ENCODE measurements at regions not wholly inside any gene's neighbourhood (a gene's known extent, or its start where the extent isn't known, plus 50 kb on each side); places are given as distances from the start of the nearest gene placed in this dataset.

GRCh38 chr16:85537331-85537788, 75.8 kb upstream of the GSE1 start:
- no peak overlapping the region for H3K4ac ChIP-seq (ENCODE audit: low read depth, low read length)
- Mint-ChIP-seq H3K36me3 (ENCODE audit: insufficient read depth in 1 of 3, low read depth in 3 of 3) (peaks cover 7 to 10% (median 8%) of the 10 kb centered on the region in 3 experiments), H3K9me3 (peaks cover 11 to 14% of the 10 kb centered on the region in 2 experiments), H3K27me3 (ENCODE audit: low read depth) (peaks cover 7% of the 10 kb centered on the region; the same call in 1 of the 2 replicates), H3K4me1 (peaks cover 17 to 24% of the 10 kb centered on the region in 2 experiments), H3K27ac (peak overlapping the region; percentile 36 to 66 (median 58); a peak in 4 of 7 replicates), H3K4me3 (no peak overlapping the region)
- H3K56ac ChIP-seq (ENCODE audit: insufficient read length, low read depth, low read length), result no peak overlapping the region
- no peaks in the 10 kb centered on the region; the same call in 1 of the 2 replicates for H3K4me1 ChIP-seq (ENCODE audit: insufficient read depth, low read length)
- no peak overlapping the region for H4K8ac ChIP-seq (replicated peaks; ENCODE audit: insufficient read length, low read depth, low read length)
- H3K18ac ChIP-seq (ENCODE audit: insufficient read length, low read depth, low read length), result no peak overlapping the region
- H3T11ph ChIP-seq (ENCODE audit: low read length), result no peak overlapping the region
- no peak overlapping the region for H4K91ac ChIP-seq (ENCODE audit: insufficient read length, low read depth, low read length)
- H2AFZ ChIP-seq (ENCODE audit: low read length), result no peak overlapping the region
- no peak overlapping the region for H3K4me2 ChIP-seq (ENCODE audit: insufficient read depth, insufficient read length, low read length)
- no peak for DNase-seq
- H2BK20ac ChIP-seq (ENCODE audit: low read depth, low read length, poor library complexity, severe bottlenecking), result no peak overlapping the region
- H2BK12ac ChIP-seq (ENCODE audit: insufficient read length, low read depth, low read length), result no peak overlapping the region
- TF ChIP-seq CTCF (conservative IDR thresholded peaks at IDR 0.05), result no peak
- H3K9me3 ChIP-seq (ENCODE audit: control insufficient read depth, low read depth, low read length), result peaks cover 9% of the 10 kb centered on the region
- H3K27ac ChIP-seq (ENCODE audit: insufficient read length, low read depth, low read length), result no peak overlapping the region
- H3K23ac ChIP-seq (ENCODE audit: insufficient read length, low read depth, low read length), result no peak overlapping the region
- no peaks in the 10 kb centered on the region for H4K20me1 ChIP-seq (ENCODE audit: control insufficient read depth, insufficient read depth, insufficient read length)
- H3K14ac ChIP-seq (ENCODE audit: insufficient read depth, low read length), result no peak overlapping the region; the same call in 1 of the 2 replicates
- no peak overlapping the region for H4K5ac ChIP-seq (ENCODE audit: insufficient read length, low read depth, low read length)
- no peaks in the 10 kb centered on the region for H3K27me3 ChIP-seq (ENCODE audit: insufficient read depth, low read length)
- no peaks in the 10 kb centered on the region for H3K23me2 ChIP-seq (ENCODE audit: insufficient read length, low read depth, low read length, poor library complexity, severe bottlenecking)
- no peak overlapping the region for H2AK5ac ChIP-seq (ENCODE audit: insufficient read length, low read length)
- no peaks in the 10 kb centered on the region for H3K79me1 ChIP-seq (ENCODE audit: insufficient read depth, low read depth, low read length, poor library complexity, severe bottlenecking)
- no peak overlapping the region for H3K9ac ChIP-seq (ENCODE audit: extremely low read depth, insufficient read length, low read length)
- no peaks in the 10 kb centered on the region for H3K79me2 ChIP-seq (ENCODE audit: insufficient read depth, low read length)
- no peak overlapping the region for H2BK120ac ChIP-seq (ENCODE audit: low read depth, low read length, poor library complexity, severe bottlenecking)
- H2BK15ac ChIP-seq (ENCODE audit: low read depth, low read length), result no peak overlapping the region
- WGBS (ENCODE audit: extremely low coverage, insufficient read length, low lambda C conversion rate), result no CpG with 5 or more reads among the region's 16 CpGs
- H2BK5ac ChIP-seq (ENCODE audit: insufficient read length, low read length), result no peak overlapping the region

Measured in H9 (cell line).